IMR-90 (cell line): ENCODE measurements at regions not wholly inside any gene's neighbourhood (a gene's known extent, or its start where the extent isn't known, plus 50 kb on each side); places are given as distances from the start of the nearest gene placed in this dataset.

Experiments
- ATAC-seq: fragments of 200-7000 bp; cut with Tn5 transposase; 2 replicates; pipeline ENCODE4 v1.9.1; 2020; ENCODE audit warnings: low read depth, mild to moderate bottlenecking, moderate library complexity
- BruUV-seq: library from RNA; stranded (reverse); fragments of 400-500 nt; replicated peaks from 2 replicates; lab custom pipeline; 2021; lab: Mats Ljungman, UMichigan
- CTCF ChIA-PET: fragments of 300-600 bp; formaldehyde crosslinking; extraction: SDS; loops from one replicate; lab custom pipeline; 2021; ENCODE audit warnings: antibody characterized with exemption; lab: Yijun Ruan, JAX
- POLR2A ChIA-PET: fragments of 300-600 bp; sonication (Branson Sonifier 250); formaldehyde crosslinking; loops from one replicate; lab custom pipeline; 2022; ENCODE audit warnings: antibody characterized with exemption; ENCODE audit not compliant: unreplicated experiment; lab: Charles Lee
- DNase-seq: peaks from one replicate; pipeline ENCODE4 v3.0.0; 2013
- H2AFZ ChIP-seq: replicated peaks from 2 replicates; pipeline ENCODE3; 2013; ENCODE audit warnings: low read length, mild to moderate bottlenecking; ENCODE audit not compliant: poor library complexity
- H2AK5ac ChIP-seq: 2 replicates; pipeline ENCODE4 v1.6.1; 2013; ENCODE audit warnings: low read depth, low read length, inconsistent platforms
- H2AK9ac ChIP-seq: replicated peaks from 2 replicates; pipeline ENCODE3; 2013; ENCODE audit warnings: mild to moderate bottlenecking, low read depth, low read length, moderate library complexity; ENCODE audit not compliant: poor library complexity
- H2BK120ac ChIP-seq: 2 replicates; pipeline ENCODE4 v1.6.1; 2013; ENCODE audit warnings: low read depth, low read length, inconsistent platforms
- H2BK15ac ChIP-seq: 3 replicates; pipeline ENCODE4 v1.6.1; 2013; ENCODE audit warnings: low read depth, low read length, inconsistent platforms
- H2BK20ac ChIP-seq: 2 replicates; pipeline ENCODE4 v1.6.1; 2013; ENCODE audit warnings: low read depth, mild to moderate bottlenecking, inconsistent platforms, low read length, moderate library complexity
- H2BK5ac ChIP-seq: 2 replicates; pipeline ENCODE4 v1.6.1; 2013; ENCODE audit warnings: mild to moderate bottlenecking, low read depth, low read length, inconsistent platforms; ENCODE audit not compliant: poor library complexity, severe bottlenecking
- H3K14ac ChIP-seq: replicated peaks from 2 replicates; pipeline ENCODE4 v1.6.1; 2013; ENCODE audit warnings: low read depth, low read length, inconsistent platforms
- H3K18ac ChIP-seq: 2 replicates; pipeline ENCODE4 v1.6.1; 2013; ENCODE audit warnings: low read depth, low read length, control low read depth
- H3K23ac ChIP-seq: 2 replicates; pipeline ENCODE4 v1.6.1; 2013; ENCODE audit warnings: low read depth, low read length, inconsistent platforms
- H3K27ac ChIP-seq: 2 replicates; pipeline ENCODE4 v1.5.1; 2013; ENCODE audit warnings: mild to moderate bottlenecking, control low read depth, low read length; ENCODE audit not compliant: insufficient read depth
- H3K27me3 ChIP-seq: 2 replicates; pipeline ENCODE4 v1.6.1; 2013; ENCODE audit warnings: low read length; ENCODE audit not compliant: control insufficient read depth, insufficient read depth
- H3K36me3 ChIP-seq: 2 replicates; pipeline ENCODE4 v1.6.1; 2013; ENCODE audit warnings: low read length, mixed read lengths; ENCODE audit not compliant: control insufficient read depth, insufficient read depth
- H3K4ac ChIP-seq: 2 replicates; pipeline ENCODE4 v1.6.1; 2013; ENCODE audit warnings: low read depth, low read length, inconsistent platforms
- H3K4me1 ChIP-seq: 2 replicates; pipeline ENCODE4 v1.6.1; 2013; ENCODE audit warnings: low read length, mixed read lengths; ENCODE audit not compliant: control insufficient read depth, insufficient read depth
- H3K4me2 ChIP-seq: 2 replicates; pipeline ENCODE4 v1.6.1; 2013; ENCODE audit warnings: low read depth, mild to moderate bottlenecking, control low read depth, low read length, moderate library complexity
- H3K4me3 ChIP-seq: 2 replicates; pipeline ENCODE4 v1.5.1; 2013; ENCODE audit warnings: low read depth, mild to moderate bottlenecking, control low read depth, low read length, moderate library complexity; ENCODE audit not compliant: insufficient read depth
- H3K56ac ChIP-seq: 2 replicates; pipeline ENCODE4 v1.6.1; 2013; ENCODE audit warnings: low read length, inconsistent platforms; ENCODE audit not compliant: insufficient read depth; ENCODE audit errors: extremely low read depth
- H3K79me1 ChIP-seq, 2 experiments: 2 replicates each; pipeline ENCODE4 v1.6.1; 2013; ENCODE audit warnings: low read length in 2 of 2, inconsistent platforms in 1 of 2, low read depth in 1 of 2
- H3K9ac ChIP-seq: 2 replicates; pipeline ENCODE4 v1.6.1; 2013; ENCODE audit warnings: low read depth, low read length, control low read depth
- H3K9me1 ChIP-seq: 2 replicates; pipeline ENCODE4 v1.6.1; 2013; ENCODE audit warnings: low read length, inconsistent platforms; ENCODE audit not compliant: insufficient read depth
- H3K9me3 ChIP-seq: 2 replicates; pipeline ENCODE4 v1.6.1; 2013; ENCODE audit warnings: low read length; ENCODE audit not compliant: control insufficient read depth, insufficient read depth
- H4K20me1 ChIP-seq: 2 replicates; pipeline ENCODE4 v1.6.1; 2013; ENCODE audit warnings: low read length, inconsistent platforms; ENCODE audit not compliant: insufficient read depth
- H4K5ac ChIP-seq: 2 replicates; pipeline ENCODE4 v1.6.1; 2013; ENCODE audit warnings: mild to moderate bottlenecking, low read depth, low read length, control low read depth
- H4K8ac ChIP-seq, 2 experiments: 2 replicates each; pipeline ENCODE4 v1.6.1; 2013; ENCODE audit warnings: low read depth in 2 of 2, low read length in 2 of 2, control low read depth in 1 of 2, inconsistent platforms in 1 of 2
- H4K91ac ChIP-seq: 2 replicates; pipeline ENCODE4 v1.6.1; 2013; ENCODE audit warnings: low read depth, low read length, inconsistent platforms; ENCODE audit not compliant: insufficient read depth
- BHLHE40 ChIP-seq: fragments of 150-350 bp; IDR thresholded peaks from 2 replicates; pipeline ENCODE4 v1.6.1; 2016; ENCODE audit warnings: mild to moderate bottlenecking, low read depth, low read length
- CEBPB ChIP-seq: IDR thresholded peaks from 2 replicates; pipeline ENCODE4 v1.6.1; 2012; ENCODE audit warnings: low read depth, low read length, improper control_type of control experiment
- CHD1 ChIP-seq: IDR thresholded peaks from 2 replicates; pipeline ENCODE4 v1.6.1; 2012; ENCODE audit warnings: low read depth, low read length, improper control_type of control experiment
- CTCF ChIP-seq: conservative IDR thresholded peaks from 2 replicates; pipeline ENCODE4 v1.5.1; 2012; ENCODE audit warnings: mild to moderate bottlenecking, low read depth, low read length, improper control_type of control experiment
- ELK1 ChIP-seq: fragments of 150-350 bp; IDR thresholded peaks from 2 replicates; pipeline ENCODE4 v1.6.1; 2016; ENCODE audit warnings: low read depth, mild to moderate bottlenecking, low read length, moderate library complexity, borderline replicate concordance
- FOS ChIP-seq: fragments of 150-350 bp; IDR thresholded peaks from 2 replicates; pipeline ENCODE4 v1.6.1; 2016; ENCODE audit warnings: low read depth, low read length
- MAFK ChIP-seq: IDR thresholded peaks from 2 replicates; pipeline ENCODE4 v1.6.1; 2012; ENCODE audit warnings: low read depth, low read length, improper control_type of control experiment
- MAZ ChIP-seq: IDR thresholded peaks from 2 replicates; pipeline ENCODE4 v1.6.1; 2012; ENCODE audit warnings: low read depth, mild to moderate bottlenecking, low read length, improper control_type of control experiment, moderate library complexity, borderline replicate concordance
- MXI1 ChIP-seq: IDR thresholded peaks from 2 replicates; pipeline ENCODE4 v1.6.1; 2012; ENCODE audit warnings: low read depth, mild to moderate bottlenecking, low read length, moderate library complexity, borderline replicate concordance
- NFE2L2 ChIP-seq: fragments of 150-350 bp; IDR thresholded peaks from 2 replicates; pipeline ENCODE4 v1.6.1; 2016; ENCODE audit warnings: low read depth, mild to moderate bottlenecking, low read length
- POLR2A ChIP-seq: IDR thresholded peaks from 2 replicates; pipeline ENCODE4 v1.6.1; 2012; ENCODE audit warnings: mild to moderate bottlenecking, low read depth, low read length
- RAD21 ChIP-seq: IDR thresholded peaks from 2 replicates; pipeline ENCODE4 v1.6.1; 2012; ENCODE audit warnings: low read length, improper control_type of control experiment
- RCOR1 ChIP-seq: IDR thresholded peaks from 2 replicates; pipeline ENCODE4 v1.6.1; 2012; ENCODE audit warnings: mild to moderate bottlenecking, low read length, improper control_type of control experiment; ENCODE audit not compliant: insufficient replicate concordance
- RFX5 ChIP-seq: IDR thresholded peaks from 2 replicates; pipeline ENCODE4 v1.8.0; 2012; ENCODE audit warnings: low read depth, mild to moderate bottlenecking, low read length, moderate library complexity
- SMC3 ChIP-seq: fragments of 150-350 bp; IDR thresholded peaks from 2 replicates; pipeline ENCODE4 v1.6.1; 2016; ENCODE audit warnings: low read depth, mild to moderate bottlenecking, antibody characterized with exemption, low read length, moderate library complexity
- USF2 ChIP-seq: fragments of 150-350 bp; IDR thresholded peaks from 2 replicates; pipeline ENCODE4 v1.6.1; 2017; ENCODE audit warnings: mild to moderate bottlenecking, antibody characterized with exemption, low read length, low read depth
- WGBS, 2 experiments: methylation state at CpG; one replicate each; pipeline versions ENCODE4 v1.1.5 to v1.1.7; 2013; ENCODE audit warnings: missing lambda C conversion rate in 2 of 2; ENCODE audit not compliant: insufficient read length in 1 of 2; ENCODE audit errors: extremely low coverage in 2 of 2; 5-methylcytosine and 5-hydroxymethylcytosine counted together
- dilution Hi-C: fragments of 300-500 bp; cut with HindIII; formaldehyde crosslinking; loops from one replicate; pipeline ENCODE4 v1.14.3; 2018; ENCODE audit warnings: low sequenced_read_pairs; ENCODE audit not compliant: unreplicated experiment
- in situ Hi-C: fragments of 300-500 bp; cut with MboI; formaldehyde crosslinking; loops from 3 replicates; pipeline ENCODE4 v1.14.3; 2019; ENCODE audit warnings: low sequenced_read_pairs, inconsistent platforms, mixed read lengths
- intact Hi-C: fragments of 100-400 bp; cut with micrococcal nuclease; formaldehyde crosslinking; loops from 2 replicates; pipeline ENCODE4 v1.10.0; 2022

GRCh38 chr3:152677491-152677890, 157.4 kb upstream of the P2RY1 start:
- H3K23ac ChIP-seq = no peak overlapping the region
- no peak overlapping the region for H3K27ac ChIP-seq
- no peaks in the 10 kb centered on the region for H4K20me1 ChIP-seq
- in situ Hi-C loops (no loop called here), dilution Hi-C loops (no loop called here), intact Hi-C loops (no loop called here)
- CTCF ChIA-PET = no interaction called here
- TF ChIP-seq USF2 = no peak
- TF ChIP-seq MAZ = no peak
- no peak for TF ChIP-seq POLR2A
- TF ChIP-seq CHD1 = no peak
- TF ChIP-seq RFX5 = no peak
- TF ChIP-seq SMC3 = no peak
- TF ChIP-seq RAD21 = no peak
- no peak for TF ChIP-seq FOS
- no peak for TF ChIP-seq MXI1
- no peak for TF ChIP-seq BHLHE40
- TF ChIP-seq RCOR1 = no peak
- TF ChIP-seq NFE2L2 = no peak
- TF ChIP-seq ELK1 = no peak
- no peak for TF ChIP-seq MAFK
- no peak for TF ChIP-seq CEBPB
- TF ChIP-seq CTCF = no peak
- H2AK5ac ChIP-seq = no peak overlapping the region
- POLR2A ChIA-PET = no interaction called here
- no peaks in the 10 kb centered on the region for H3K36me3 ChIP-seq
- H4K91ac ChIP-seq = no peak overlapping the region
- H3K9ac ChIP-seq = no peak overlapping the region
- no peaks in the 10 kb centered on the region for H3K9me1 ChIP-seq
- H3K18ac ChIP-seq = no peak overlapping the region
- no CpG with 5 or more reads among the region's 2 CpGs for WGBS, 2 experiments
- no peaks in the 10 kb centered on the region for H3K79me1 ChIP-seq
- H2BK15ac ChIP-seq = no peak overlapping the region
- no peak overlapping the region for H3K4me3 ChIP-seq
- H3K56ac ChIP-seq = no peak overlapping the region
- no peak overlapping the region for H3K4me2 ChIP-seq
- H2BK20ac ChIP-seq = no peak overlapping the region
- DNase-seq (no peak), ATAC-seq (no peak)
- no peak overlapping the region for H4K5ac ChIP-seq
- H3K27me3 ChIP-seq = no peaks in the 10 kb centered on the region
- H3K9me3 ChIP-seq = no peaks in the 10 kb centered on the region
- H2AFZ ChIP-seq = no peak overlapping the region
- H2AK9ac ChIP-seq = no peak overlapping the region
- no peaks in the 10 kb centered on the region for H3K4me1 ChIP-seq
- no peak overlapping the region for H3K4ac ChIP-seq
- no peak overlapping the region for H3K14ac ChIP-seq
- no TSS peak for BruUV-seq
- no peak overlapping the region for H4K8ac ChIP-seq
- H2BK120ac ChIP-seq = no peak overlapping the region
- no peak overlapping the region for H2BK5ac ChIP-seq
